ENCODE measurements at regions not wholly inside any gene's neighbourhood (a gene's known extent, or its start where the extent isn't known, plus 50 kb on each side); places are given as distances from the start of the nearest gene placed in this dataset.

DNA sequence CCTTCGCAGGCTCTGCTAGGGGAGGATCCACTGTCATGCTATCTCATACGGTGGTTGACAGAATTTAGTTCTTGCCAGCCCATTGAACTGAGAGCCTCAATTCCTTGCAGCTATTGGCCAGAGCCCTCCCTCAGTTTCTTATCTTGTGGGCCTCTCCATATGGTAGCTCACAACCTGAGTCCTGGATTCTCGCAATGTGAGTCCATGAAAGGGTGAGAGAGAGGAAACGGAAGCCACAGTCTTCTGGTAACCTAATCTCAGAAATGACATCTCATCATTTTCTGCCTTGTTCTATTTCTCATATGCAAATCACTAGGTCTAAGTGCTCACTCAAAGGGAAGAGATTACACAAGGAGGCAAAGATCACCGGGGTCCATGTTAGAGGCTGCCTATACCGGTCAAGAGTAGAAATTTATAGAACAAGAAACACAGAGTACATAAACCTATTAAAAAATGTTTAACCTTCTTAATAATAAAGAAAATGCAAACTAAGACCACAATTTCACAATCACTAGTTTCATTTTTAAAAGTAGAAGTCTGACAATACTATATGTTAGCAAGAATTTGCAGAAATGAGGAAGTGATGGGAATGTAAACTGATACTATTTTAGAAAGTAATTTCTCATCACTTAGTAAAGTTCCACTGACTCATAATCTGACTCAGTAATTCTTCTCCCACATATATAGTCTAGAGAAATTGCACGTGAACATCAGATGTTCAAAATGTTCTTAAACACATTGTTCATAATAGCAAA lies 378.4 kb upstream of the AGTR1 start:
- FAIRE-seq (peak; percentile 91), DNase-seq (ENCODE audit: insufficient read length, low spot score) (no peak)
- TF ChIP-seq PAX5 (IDR thresholded peaks at IDR 0.05; ENCODE audit: insufficient read depth, low read length, severe bottlenecking) (no peak), SPI1 (IDR thresholded peaks at IDR 0.05; ENCODE audit: low read depth, low read length) (peak; percentile 89), POU2F2 (IDR thresholded peaks at IDR 0.05; ENCODE audit: low read depth, low read length) (peak; percentile 93), TAF1 (IDR thresholded peaks at IDR 0.05; ENCODE audit: low read depth, low read length) (no peak), POLR2AphosphoS5 (IDR thresholded peaks at IDR 0.05; ENCODE audit: low read depth, low read length) (no peak), POLR2A (IDR thresholded peaks at IDR 0.05; ENCODE audit: low read depth, low read length) (no peak)

- FAIRE-seq (no peak), DNase-seq (ENCODE audit: insufficient read length, low spot score) (no peak)
- TF ChIP-seq SPI1 (IDR thresholded peaks at IDR 0.05; ENCODE audit: low read depth, low read length) (no peak), PAX5 (IDR thresholded peaks at IDR 0.05; ENCODE audit: insufficient read depth, low read length, severe bottlenecking) (no peak), POU2F2 (IDR thresholded peaks at IDR 0.05; ENCODE audit: low read depth, low read length) (no peak), POLR2A (IDR thresholded peaks at IDR 0.05; ENCODE audit: low read depth, low read length) (no peak), TAF1 (IDR thresholded peaks at IDR 0.05; ENCODE audit: low read depth, low read length) (no peak)
Observed at GRCh38 chr3:148319960-148320359, 377.7 kb upstream of the AGTR1 start.

DNA sequence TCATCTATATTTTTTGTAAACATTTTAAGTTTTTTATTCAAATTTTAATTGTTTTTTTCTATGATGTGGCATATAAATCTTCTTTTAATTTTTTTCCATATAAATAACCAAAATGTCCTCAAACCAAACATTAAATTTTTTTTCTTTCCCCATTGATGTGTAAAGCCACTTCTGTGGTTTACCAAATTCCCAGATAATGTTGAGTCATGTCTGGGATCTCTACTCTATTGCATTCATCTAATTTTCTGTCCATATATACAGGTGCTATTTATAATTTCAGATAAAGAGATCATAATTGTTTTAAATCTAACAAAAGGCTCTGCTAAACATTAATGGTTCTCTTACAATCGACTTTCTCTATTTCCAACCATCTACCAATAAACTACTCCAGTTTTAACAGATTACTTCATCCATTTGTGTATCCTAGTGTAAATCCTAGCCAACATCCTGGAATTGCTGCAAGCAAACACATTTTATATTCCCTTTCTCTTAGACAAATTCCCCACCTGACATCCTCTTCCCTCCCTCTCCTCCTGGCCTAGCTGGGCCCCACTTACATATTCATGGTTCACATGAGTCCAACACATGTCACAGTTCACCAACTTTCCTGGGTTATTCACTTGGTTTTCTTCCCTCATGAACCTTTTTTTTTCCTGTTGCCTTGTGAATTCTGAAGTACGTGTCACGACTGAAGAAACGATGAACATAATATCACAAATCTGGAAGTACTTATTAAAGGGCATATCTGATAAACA lies 368.0 kb upstream of the AGTR1 start:
- FAIRE-seq (no peak), DNase-seq (ENCODE audit: insufficient read length, low spot score) (no peak)
- TF ChIP-seq TAF1 (IDR thresholded peaks at IDR 0.05; ENCODE audit: low read depth, low read length): no peak
- no peak for TF ChIP-seq POLR2A (IDR thresholded peaks at IDR 0.05; ENCODE audit: low read depth, low read length)

DNA sequence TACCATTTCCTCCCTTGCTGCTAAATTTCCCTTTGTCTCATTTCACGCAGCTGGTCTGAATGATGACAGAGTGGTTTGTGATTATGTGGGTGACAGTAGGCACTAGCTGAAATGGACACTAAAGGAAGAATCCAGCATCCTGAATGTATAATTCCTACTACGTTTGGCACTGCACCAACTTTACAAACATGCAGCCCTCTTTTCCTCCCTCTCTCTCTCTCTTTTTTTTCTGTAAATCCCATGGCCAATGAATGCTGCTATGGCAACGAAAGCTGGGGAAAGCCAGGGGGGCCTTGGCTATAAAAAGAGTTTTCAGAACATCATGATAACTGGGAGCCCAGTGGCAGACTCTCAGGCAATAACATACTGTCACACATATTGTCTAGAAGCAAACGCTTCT lies 367.2 kb upstream of the AGTR1 start:
- TF ChIP-seq POLR2AphosphoS5 (IDR thresholded peaks at IDR 0.05; ENCODE audit: low read depth, low read length) (no peak), TAF1 (IDR thresholded peaks at IDR 0.05; ENCODE audit: low read depth, low read length) (no peak), PAX5 (IDR thresholded peaks at IDR 0.05; ENCODE audit: insufficient read depth, low read length, severe bottlenecking) (no peak), POU2F2 (IDR thresholded peaks at IDR 0.05; ENCODE audit: low read depth, low read length) (no peak), POLR2A (IDR thresholded peaks at IDR 0.05; ENCODE audit: low read depth, low read length) (no peak), SPI1 (IDR thresholded peaks at IDR 0.05; ENCODE audit: low read depth, low read length) (no peak)
- no peak for FAIRE-seq
- no peak for DNase-seq (ENCODE audit: insufficient read length, low spot score)

- no peak for DNase-seq (ENCODE audit: insufficient read length, low spot score)
- TF ChIP-seq POLR2A (IDR thresholded peaks at IDR 0.05; ENCODE audit: low read depth, low read length) (no peak), POU2F2 (IDR thresholded peaks at IDR 0.05; ENCODE audit: low read depth, low read length) (no peak), TAF1 (IDR thresholded peaks at IDR 0.05; ENCODE audit: low read depth, low read length) (no peak), SPI1 (IDR thresholded peaks at IDR 0.05; ENCODE audit: low read depth, low read length) (no peak), POLR2AphosphoS5 (IDR thresholded peaks at IDR 0.05; ENCODE audit: low read depth, low read length) (no peak), PAX5 (IDR thresholded peaks at IDR 0.05; ENCODE audit: insufficient read depth, low read length, severe bottlenecking) (no peak)
- no peak for FAIRE-seq
Observed at GRCh38 chr3:148331081-148331846, 366.4 kb upstream of the AGTR1 start.

GRCh38 chr3:148332509-148332908 lies 365.2 kb upstream of the AGTR1 start:
- FAIRE-seq (no peak), DNase-seq (ENCODE audit: insufficient read length, low spot score) (no peak)

DNA sequence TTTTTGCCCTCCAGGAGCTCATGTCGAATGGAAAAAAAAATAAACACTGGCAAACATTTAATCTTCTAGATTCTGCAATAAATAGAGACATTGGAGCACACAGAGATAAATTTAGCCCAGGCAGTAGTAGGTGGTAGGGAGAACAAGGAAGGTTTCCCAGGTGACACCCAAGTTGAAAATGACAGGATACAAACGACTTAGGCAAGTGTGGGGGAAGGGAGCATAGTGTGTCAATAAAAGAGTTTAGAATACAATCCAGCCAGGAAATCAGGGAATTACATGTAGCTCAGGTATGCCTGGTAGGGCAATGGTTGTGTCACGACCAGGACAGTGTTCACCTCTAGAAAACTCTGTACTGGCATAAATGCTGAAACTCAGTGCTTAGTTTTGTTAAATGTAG lies 364.6 kb upstream of the AGTR1 start:
- FAIRE-seq (no peak), DNase-seq (ENCODE audit: insufficient read length, low spot score) (no peak)
- TF ChIP-seq POLR2AphosphoS5 (IDR thresholded peaks at IDR 0.05; ENCODE audit: low read depth, low read length): no peak
- no peak for TF ChIP-seq TAF1 (IDR thresholded peaks at IDR 0.05; ENCODE audit: low read depth, low read length)
- TF ChIP-seq PAX5 (IDR thresholded peaks at IDR 0.05; ENCODE audit: insufficient read depth, low read length, severe bottlenecking): no peak
- no peak for TF ChIP-seq POU2F2 (IDR thresholded peaks at IDR 0.05; ENCODE audit: low read depth, low read length)
- TF ChIP-seq SPI1 (IDR thresholded peaks at IDR 0.05; ENCODE audit: low read depth, low read length): no peak
- no peak for TF ChIP-seq POLR2A (IDR thresholded peaks at IDR 0.05; ENCODE audit: low read depth, low read length)

More at GRCh38 chr3:148332509-148332908, 365.2 kb upstream of the AGTR1 start:
- TF ChIP-seq POLR2A (IDR thresholded peaks at IDR 0.05; ENCODE audit: low read depth, low read length) (no peak), POLR2AphosphoS5 (IDR thresholded peaks at IDR 0.05; ENCODE audit: low read depth, low read length) (no peak)

DNA sequence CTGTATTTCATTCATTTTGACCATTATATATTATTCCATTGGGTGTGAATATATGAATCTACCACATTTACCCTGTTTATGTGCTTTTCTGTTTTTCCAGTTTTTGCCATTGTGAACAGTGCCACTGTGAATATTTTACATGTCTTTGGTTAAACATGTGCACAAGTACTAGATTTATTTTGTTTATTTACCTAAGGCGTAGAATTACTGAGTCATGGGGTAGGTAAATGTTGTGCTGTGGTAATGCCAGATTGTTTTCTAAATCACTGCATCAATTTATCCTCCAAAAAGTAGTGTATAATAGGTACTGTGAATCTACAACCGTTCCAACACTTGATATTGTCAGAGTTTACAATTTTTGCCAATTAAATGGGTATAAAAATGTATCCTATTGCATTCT lies 362.1 kb upstream of the AGTR1 start:
- TF ChIP-seq TAF1 (IDR thresholded peaks at IDR 0.05; ENCODE audit: low read depth, low read length): no peak
- no peak for TF ChIP-seq POU2F2 (IDR thresholded peaks at IDR 0.05; ENCODE audit: low read depth, low read length)
- TF ChIP-seq PAX5 (IDR thresholded peaks at IDR 0.05; ENCODE audit: insufficient read depth, low read length, severe bottlenecking): no peak
- TF ChIP-seq POLR2A (IDR thresholded peaks at IDR 0.05; ENCODE audit: low read depth, low read length): no peak
- TF ChIP-seq SPI1 (IDR thresholded peaks at IDR 0.05; ENCODE audit: low read depth, low read length): no peak
- TF ChIP-seq POLR2AphosphoS5 (IDR thresholded peaks at IDR 0.05; ENCODE audit: low read depth, low read length): no peak
- no peak for FAIRE-seq

DNA sequence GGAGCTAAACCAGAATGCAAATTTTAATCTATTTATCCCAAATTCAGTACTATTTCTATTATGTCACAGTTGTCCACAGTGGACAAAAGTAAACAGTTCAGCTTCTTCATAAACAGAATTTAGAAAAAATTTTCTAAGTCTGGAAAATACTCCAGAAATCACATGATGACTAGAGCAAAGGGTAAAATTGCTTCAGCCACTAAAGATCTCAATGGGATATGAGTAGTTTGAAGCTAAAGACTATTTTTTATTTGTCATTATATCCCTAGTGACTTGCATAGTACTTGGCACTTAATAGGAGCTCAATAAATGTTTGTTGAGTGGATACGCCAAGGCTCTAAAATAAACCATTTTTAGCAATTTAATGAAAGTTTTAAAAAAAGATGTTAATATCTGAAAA lies 354.3 kb upstream of the AGTR1 start:
- DNase-seq (ENCODE audit: insufficient read length, low spot score): no peak
- TF ChIP-seq TAF1 (IDR thresholded peaks at IDR 0.05; ENCODE audit: low read depth, low read length) (no peak), POLR2AphosphoS5 (IDR thresholded peaks at IDR 0.05; ENCODE audit: low read depth, low read length) (no peak), SPI1 (IDR thresholded peaks at IDR 0.05; ENCODE audit: low read depth, low read length) (no peak), PAX5 (IDR thresholded peaks at IDR 0.05; ENCODE audit: insufficient read depth, low read length, severe bottlenecking) (no peak), POLR2A (IDR thresholded peaks at IDR 0.05; ENCODE audit: low read depth, low read length) (no peak), POU2F2 (IDR thresholded peaks at IDR 0.05; ENCODE audit: low read depth, low read length) (no peak)
- no peak for FAIRE-seq

More for the DNA sequence above, 362.1 kb upstream of the AGTR1 start:
- DNase-seq (ENCODE audit: insufficient read length, low spot score): no peak

Measured in GM12891 (cell line).